COLO668 (cell line): ENCODE measurements at regions not wholly inside any gene's neighbourhood (a gene's known extent, or its start where the extent isn't known, plus 50 kb on each side); places are given as distances from the start of the nearest gene placed in this dataset.
A peak's percentile ranks its signal among the peaks of the same experiment; 100 is the strongest.

Experiments
- DNase-seq: peaks from one replicate; lab custom pipeline; 2025; ENCODE audit not compliant: unreplicated experiment; lab: John Stamatoyannopoulos, UW

DNA sequence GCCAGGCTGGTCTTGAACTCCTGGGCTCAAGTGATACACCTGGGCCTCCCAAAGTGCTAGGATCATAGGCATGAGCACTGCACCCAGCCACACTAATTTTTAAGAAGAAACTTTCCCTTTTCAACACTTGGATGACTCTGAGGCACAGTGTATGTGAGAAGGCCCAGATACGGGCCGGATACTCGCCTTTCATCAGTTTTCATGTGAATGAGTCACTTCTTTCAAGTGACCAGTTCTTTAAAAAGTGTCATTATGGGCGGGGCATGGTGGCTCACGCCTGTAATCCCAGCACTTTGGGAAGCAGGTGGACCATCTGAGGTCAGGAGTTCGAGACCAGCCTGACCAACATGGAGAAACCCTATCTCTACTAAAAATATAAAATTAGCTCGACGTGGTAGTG lies 120.8 kb downstream of the CTTN start:
- no peak for DNase-seq

DNA sequence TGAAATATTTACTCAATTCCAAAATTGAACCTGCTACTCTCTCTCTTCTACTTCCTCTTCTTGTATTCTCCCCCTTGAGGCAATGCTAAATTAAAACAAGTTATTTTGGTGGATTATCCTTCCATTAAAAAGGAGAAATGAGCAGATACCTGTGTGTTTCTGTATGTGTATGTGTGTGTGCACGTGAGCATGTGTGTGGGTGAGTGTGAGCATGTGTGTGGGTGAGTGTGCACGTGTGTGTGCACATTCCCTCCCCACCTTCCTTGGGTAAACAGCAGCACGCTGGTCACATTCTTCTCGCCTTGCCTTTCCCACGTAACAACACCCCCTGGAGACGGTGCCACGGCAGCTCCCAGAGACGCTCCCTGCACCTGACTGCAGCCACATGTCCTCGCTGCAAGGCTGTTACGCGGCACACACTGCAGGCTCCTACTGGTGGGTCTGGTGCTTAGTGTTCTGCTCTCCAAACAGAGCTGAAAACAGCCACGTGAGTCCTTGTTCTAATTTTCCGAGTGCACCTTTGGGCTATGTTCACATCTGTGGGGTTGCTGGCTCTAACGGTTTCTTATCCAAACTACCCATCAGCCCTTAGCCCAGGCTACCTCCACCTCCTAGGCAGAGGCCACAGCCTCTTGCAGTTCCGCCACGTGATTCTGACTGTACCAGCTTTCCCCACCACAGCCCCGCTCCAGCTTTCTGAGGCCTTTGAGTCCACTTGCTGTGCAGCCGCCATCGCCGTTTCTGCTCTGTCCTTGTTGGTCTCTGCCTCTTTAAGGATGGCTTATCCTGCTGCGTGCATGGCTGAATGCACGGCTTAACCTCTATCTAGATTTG lies 123.4 kb downstream of the CTTN start:
- DNase-seq: no peak

DNA sequence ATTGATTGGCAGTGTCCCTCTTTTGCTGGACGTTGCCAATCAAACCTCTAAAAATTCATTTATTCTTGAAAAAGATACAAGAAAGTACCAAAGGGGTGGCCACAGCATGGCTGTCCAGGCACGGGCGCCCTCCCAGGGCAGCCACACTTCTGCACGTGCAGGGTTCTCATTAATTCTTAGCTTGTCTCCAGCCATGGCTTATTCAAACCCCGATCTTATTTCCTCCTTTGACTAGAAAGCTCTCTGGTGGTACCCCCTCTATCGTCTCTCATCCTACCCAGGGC lies 123.9 kb downstream of the CTTN start:
- no peak for DNase-seq

DNA sequence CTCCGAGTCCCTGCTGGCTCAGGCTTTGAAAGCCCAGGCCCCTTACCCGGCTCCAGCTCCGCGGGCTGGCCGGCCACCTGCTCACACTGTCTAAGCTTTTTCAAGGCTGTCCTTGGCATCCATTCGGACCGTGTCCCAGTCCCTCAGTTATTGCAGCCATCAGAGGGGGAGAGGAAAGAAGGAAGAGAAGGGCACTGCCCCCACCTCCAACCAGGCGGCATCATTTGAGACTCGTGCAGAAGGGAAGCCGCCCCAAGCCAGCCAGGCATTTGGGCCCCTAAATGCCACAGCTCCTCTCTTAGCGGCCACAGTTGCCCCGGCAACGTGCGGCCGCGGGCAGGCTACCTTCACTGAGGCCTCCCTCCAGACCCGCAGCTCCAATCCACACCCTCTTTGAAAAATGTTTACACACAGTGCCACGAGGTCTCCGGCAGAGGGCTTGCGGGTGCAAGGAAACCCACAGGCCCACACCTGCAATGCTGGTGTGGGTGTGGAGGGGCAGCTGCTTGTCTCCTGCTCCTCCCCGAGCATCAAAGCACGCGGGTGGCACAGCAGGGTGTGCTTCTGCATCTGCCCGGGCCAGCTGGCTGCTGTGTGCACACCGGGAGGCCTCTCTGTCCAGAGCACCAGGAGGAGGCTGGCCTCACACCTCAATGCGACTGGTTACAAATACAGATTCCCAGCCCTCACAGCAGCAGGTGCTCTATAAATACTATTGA lies 124.4 kb downstream of the CTTN start:
- peak; percentile 79 for DNase-seq

DNA sequence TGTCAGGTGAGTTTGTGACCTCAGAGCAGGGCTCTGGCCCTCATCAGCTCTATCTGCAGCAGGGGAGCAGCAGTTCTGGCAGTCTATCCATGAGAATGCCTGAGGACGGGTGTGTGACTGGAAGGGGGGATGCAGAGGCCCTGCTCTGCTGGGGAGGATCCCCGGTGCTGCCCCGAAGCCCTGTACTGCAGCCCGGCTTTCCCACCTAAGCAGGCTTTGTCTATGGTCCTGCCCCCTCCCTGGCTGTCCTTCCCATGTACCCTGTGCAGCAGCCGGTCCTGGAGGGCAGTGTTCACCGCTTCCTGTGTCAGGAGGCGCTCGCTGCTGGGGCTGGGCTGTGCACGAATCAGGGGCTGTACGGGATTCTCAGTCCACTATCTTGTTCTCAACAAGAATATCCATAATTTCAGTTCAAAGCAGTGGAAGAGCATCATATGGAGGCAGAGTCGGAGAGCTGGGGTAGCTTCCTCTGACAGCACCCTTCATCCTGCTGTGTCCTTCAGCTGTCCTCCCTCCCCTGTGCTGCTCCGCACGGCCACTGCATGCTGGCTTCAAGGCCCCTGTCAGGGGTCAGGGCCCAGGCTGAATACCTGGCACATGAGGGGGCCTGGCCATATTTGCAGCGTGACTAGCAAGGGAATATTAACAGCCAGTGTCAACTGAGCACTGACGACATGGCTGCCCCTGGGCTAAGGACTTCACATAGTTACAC lies 125.2 kb downstream of the CTTN start:
- no peak for DNase-seq

DNA sequence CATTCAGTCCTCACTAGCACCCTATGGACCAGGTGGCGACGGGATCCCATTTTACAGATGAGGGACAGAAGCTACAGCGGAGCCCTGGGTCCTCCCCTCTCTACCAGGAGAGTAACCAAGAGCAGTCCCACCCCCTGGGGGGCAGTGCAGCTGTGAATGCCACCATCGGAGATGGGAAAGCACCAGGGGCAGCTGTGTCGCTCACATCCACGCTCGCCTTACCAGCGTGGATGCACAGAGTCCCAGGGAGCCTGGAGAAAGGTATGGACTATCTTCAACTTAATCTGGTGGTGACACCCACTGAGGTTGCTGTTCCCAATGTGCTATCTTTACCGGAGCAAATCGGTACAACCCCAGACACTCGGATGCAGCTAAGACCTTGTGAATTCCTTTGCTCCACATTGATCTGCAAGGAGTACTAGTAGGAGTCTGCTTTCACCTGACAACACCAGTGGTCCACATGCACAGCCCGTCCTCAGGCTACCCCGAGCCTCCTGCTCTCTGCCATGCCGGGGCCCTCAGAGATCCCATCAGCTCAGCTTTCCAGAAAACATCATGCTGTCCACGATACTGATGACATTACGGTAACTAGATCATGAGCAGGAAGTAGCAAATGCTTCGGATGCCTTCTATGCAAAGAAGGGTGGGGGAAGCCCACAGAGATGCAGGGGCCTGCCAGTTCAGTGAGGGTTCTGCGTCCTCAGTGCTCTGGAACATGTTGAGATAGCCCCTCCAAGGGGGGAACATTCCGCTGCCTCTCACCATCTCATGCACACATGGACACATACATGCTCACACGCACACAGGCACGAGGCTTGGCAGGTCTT lies 126.0 kb downstream of the CTTN start:
- no peak for DNase-seq

DNA sequence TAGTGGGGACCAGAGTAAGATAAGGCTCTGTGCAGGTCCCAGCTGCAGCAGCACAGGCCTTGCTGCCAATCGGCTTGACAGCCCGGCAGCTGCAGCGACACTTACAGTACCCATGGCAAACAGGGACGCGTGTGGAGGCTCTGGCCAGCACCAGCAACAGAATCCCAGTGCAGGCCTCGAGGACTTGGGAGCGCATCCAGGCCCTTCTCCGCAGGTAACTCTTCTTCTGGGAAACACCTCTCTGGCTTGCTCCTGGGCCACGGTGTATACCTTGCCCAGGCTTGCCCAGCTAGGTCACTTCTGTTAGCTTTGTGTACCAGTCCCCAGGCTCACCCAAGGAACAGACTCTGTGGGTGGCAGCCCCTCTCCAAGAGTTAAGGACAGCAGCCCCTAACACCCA lies 126.7 kb downstream of the CTTN start:
- no peak for DNase-seq

DNA sequence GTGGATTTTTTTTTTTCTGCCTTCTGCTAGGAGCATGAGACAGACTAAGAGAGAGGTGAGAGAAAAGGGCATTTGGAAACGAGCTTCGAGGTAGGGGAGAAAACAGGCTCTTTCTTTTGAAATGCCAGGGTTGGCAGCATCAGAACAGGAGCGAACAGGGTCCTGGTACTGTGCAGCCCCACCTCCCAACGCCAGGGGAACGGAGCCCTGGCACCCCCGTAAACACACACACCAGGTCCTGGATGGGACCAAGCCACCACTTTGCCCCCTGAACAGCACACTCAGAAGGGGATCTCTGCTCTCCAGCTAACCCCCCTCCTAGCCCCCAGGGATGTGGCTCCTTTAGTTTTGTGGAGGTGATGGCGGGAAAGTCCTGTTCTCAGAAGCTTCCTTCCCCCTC lies 127.1 kb downstream of the CTTN start:
- no peak for DNase-seq

DNA sequence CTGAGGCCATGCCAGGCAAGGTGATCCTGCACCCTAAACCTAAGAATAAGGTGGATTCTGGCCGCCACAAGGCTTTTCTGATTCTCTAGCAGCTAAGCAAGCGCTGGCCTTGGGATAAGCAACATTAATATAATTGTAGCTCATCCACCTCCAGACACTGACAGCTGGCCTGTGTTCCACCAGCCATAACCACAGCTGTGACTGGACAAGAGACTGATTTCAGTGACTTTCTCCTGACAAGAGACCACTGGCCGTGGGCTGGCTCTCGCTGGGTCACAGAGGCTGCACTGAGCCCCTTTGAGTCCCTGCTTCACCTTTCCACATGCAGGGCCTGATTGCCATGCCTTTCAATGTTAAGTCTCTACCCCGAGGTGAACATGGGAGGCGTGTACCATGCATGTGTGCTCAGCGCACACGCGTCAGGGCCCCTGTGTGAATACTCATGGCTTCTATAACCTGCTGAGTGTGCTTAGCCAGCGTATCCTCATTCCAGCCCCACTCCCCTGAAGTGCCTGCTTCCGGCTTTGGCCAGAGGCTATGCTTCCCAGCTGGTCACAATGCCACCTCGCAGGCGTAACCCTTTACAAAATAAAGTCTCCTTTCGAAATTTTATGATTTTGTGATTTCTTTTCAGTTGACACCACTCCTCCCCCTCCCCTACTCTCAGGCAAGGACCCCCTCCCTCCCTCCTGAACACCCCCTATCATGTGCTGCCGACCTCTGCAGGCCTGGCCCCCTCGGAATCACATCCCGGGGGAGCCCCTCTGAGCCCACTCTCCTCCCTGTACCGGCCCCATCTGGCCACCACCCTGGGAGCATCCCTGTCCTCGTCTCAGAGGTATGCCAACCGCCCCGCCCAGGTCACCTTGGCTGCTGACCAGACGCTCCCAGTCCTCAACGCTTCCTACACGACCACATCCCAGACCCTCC lies 128.1 kb downstream of the CTTN start:
- DNase-seq: no peak

DNA sequence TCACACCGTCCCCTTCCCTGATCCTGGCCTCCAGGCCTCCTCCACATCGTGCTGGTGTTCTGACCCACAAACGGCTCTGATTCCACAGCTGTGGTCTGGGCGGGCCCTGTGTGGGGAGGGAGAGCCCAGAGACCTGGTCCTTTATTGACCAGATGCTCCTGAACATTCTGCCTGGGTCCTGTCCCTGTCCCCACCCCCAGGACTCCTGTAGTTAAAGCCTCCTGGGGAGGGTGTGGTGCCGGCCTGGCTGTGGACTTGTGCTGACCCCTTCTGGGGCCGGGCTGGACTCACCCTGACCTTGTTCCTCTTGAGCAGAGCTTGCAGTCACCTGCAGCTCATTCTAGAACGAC lies 128.7 kb downstream of the CTTN start:
- DNase-seq: no peak

DNA sequence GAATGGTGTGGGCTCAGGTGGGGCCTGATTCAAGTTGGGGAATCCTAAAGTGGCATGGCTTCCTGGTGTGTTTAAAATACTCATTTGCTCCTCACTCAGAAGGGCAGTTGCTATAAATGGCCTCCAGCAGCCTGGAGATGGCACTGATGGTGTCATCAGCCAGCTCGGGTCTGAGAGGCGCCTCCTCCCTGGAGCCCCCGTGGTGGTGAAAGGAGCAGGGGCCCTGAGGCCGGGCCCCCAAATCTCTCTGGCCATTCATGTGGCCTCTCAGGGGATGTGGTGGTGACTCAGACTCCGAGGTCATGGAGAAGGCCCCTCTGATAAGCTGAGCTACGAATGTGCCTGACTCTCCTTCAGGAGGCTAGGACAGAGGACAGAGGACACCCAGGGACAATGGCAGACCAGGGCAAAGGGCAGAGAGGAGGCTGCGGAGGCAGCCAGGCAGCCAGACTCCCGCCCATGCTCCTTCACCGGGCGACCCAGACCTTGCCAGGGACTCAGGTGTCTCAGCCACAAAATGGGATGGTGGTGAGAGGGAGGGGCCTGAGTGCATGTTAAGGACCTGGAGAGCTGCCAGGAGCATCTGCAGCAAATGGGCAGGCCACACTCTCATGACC lies 129.2 kb downstream of the CTTN start:
- DNase-seq: no peak

DNA sequence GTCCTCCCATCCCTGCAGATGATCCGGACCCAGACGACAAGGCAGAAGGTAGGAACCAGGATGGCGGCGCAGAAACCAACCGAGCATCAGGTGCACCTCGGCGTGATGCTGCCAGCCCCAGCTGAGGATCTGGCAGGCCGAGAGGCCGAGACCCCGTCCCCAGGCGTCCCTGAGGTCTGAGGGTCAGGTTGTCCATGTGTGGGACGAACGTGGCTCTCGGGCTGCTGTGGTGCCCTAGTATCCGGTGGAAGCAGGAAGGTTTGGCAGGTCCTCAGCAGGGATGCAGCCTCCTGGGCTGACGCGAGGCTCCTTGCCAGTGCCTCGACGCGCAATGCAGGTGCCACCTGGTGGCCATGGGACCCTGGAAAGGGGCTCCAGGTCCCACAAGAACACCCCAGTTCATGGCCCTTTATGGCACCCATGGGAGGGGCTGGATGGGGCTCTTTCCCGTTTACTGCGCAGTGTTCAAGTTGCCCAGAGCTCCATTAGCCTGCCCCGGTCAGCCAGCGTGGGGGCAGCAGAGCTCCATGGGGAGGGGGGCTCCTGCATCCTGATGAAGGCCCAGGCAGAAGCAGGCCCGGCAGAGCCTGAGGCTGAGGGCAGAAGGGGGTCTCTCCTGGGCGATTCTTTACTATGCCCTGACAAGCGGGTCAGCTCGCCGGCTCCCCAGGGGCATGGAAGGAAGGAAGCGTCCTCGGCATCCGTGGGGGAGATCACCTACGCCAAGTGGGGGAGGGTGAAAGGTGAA lies 129.9 kb downstream of the CTTN start:
- peak; percentile 0 for DNase-seq

DNA sequence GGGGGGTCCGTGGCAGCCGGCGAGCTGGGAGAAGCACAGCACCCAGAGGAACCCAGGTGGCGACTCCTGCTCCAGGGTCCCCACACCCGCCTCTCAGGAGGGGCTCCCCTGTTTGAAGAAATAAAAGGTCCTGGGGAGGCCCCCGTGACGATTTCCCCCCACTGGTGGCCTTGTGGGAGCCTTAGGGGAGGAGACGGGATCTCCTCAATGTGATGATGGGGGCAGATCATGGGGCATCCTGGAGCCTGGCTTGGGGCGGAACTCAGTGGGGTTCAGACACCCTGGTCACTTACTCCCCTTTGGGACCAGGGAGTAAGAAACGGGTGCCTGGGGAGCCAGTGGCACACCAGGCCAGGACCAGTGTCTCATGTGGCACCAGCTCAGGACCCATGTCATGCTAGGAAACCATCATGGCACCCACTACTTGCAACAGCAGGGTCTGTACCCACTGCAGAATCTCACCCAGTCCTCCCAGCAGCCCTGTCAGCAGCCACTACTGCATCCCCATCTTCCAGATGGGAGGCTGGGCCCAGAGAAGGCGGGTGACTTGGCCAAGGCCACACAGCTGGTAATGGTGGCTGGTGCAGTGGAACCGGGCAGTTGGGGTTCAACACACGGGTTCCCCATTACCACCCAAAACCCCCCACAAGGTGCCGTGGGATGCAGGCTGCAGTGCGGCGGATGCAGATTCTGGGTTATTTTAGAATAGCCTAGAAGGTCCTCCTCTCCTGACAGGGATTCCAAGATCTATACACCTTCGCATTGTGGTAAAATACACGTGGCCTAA lies 130.7 kb downstream of the CTTN start:
- no peak for DNase-seq

DNA sequence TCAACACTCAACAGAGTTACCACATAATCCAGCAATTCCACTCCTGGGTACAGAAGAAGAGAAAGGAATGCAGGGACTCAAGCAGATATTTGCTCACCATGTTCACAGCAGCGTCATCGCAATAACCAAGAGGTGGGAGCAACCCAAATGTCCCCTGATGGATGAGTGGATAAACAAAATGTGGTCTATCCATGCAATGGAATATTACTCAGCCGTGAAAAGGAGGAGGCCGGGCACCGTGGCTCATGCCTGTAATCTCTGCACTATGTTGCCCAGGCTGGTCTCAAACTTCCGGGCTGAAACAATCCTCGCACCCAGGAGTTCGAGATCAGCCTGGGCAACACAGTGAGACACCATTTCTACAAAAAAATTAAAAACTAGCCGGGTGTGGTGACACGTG lies 131.7 kb downstream of the CTTN start:
- DNase-seq: no peak

DNA sequence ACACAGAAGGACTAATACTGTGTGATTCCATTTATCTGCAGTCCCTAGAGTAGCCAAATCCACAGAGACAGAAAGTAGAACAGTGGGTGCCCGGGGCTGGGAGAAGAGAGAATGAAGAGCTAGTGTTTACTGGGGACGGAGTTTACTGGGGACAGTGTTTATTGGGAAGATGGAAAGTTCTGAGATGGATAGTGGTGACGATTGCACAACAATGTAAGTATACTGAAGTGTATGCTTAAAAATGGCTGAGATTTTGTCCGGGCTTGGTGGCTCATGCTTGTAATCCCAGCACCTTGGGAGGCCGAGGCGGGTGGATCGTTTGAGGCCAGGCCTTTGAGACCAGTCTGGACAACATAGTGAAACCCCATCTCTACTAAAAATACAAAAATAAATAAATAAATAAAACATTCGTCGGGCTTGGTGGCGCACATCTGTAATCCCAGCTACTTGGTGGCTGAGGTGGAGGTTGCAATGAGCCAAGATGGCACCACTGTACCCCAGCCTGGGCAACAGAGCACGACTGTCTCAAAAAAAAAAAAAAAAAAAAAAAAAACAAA lies 132.4 kb downstream of the CTTN start:
- no peak for DNase-seq

DNA sequence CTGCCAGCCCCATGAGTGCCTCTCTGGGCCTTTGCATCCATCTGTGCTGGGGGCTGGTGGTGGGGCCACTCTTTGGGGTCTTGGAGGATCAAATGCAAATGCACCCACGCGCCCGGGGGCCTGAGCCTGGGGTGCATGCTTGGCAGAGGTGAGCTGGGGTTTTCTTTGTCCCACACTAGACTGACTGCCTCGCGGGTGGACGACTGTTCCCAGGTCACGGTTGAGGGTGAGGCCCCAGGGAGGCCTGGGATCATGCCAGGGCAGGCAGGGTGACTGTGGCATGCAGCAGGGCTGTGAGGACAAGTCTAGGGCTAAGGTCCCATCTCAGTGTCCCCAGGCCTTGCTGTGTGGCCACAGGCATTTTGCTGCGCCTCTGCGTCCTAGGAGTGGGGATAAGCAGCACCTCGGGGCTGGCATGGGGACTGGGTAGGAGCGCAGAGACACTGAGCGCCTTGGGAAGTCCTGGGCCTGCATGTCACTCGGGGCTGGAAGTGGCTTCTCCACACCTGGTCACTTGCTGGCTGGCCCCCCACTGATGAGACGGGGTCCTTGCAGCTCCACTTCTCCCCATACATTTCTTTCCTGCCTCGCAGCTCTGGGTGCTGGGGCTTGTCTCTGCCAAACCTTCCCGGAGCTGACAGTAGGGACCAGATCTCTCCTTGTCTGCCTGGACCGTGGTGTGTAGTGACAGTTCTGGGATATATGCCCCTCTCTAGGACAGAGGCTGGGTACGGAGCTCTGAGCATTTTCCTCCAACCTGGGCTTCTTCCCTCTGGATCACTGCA lies 133.1 kb downstream of the CTTN start:
- no peak for DNase-seq

DNA sequence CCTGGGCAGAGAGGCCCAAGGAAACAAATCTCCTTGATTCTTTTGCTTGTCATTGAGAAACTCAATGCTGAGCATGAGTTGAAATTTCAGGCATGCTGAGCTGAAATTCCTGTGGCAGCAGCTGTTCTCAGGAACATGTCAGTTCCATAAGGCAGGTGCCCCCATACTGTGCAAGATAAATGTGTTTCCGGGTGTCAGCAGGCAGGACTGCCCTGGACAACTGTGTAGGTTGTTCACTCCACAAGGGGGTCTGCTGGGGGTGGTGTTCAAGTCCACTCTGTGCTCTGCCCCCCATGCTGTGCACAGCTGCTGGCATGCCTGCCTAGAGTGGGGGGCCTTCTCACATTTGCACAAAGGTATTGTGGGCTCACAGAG lies 133.7 kb downstream of the CTTN start:
- DNase-seq: no peak
